A549 (cell line): ENCODE measurements at regions not wholly inside any gene's neighbourhood (a gene's known extent, or its start where the extent isn't known, plus 50 kb on each side); places are given as distances from the start of the nearest gene placed in this dataset.
A peak's percentile ranks its signal among the peaks of the same experiment; 100 is the strongest.

Experiments
- ATAC-seq, 2 experiments: fragments of 200-7000 bp in 1 of 2; fragments of >200 bp in 1 of 2; cut with Nextera tagmentation in 1 of 2; cut with Tn5 transposase in 1 of 2; 3 replicates each; pipeline versions ENCODE4 v1.8.0 to v1.9.1; 2018 to 2020; ENCODE audit warnings: mild to moderate bottlenecking in 1 of 2, moderate library complexity in 1 of 2
- CTCF ChIA-PET: fragments of 300-600 bp; sonication (Branson Sonifier 250); formaldehyde crosslinking; extraction: SDS; loops from one replicate; lab custom pipeline; 2021; ENCODE audit warnings: antibody characterized with exemption, inconsistent platforms; lab: Yijun Ruan, JAX
- POLR2A ChIA-PET: fragments of 350-600 bp; formaldehyde crosslinking; extraction: SDS; loops from one replicate; lab custom pipeline; 2021; ENCODE audit warnings: antibody characterized with exemption, inconsistent platforms; lab: Yijun Ruan, JAX
- DNase-seq, 2 experiments: peaks; one replicate each; pipeline versions ENCODE4 v3.0.0 to v3.0.0-alpha.2; 2011 to 2016; ENCODE audit warnings: low read depth in 1 of 2, low spot score in 1 of 2
- FAIRE-seq: peaks from 2 replicates; lab custom pipeline; 2011; peaks lifted over from hg19 to GRCh38; lab: Jason Lieb, UNC
- H3K27ac ChIP-seq, 2 experiments: fragments of >200 bp; sonication (Bioruptor Twin); formaldehyde crosslinking; 3 replicates each; pipeline ENCODE4 v1.5.1; 2016 to 2017
- H3K4me1 ChIP-seq: fragments of >200 bp; sonication (Bioruptor Twin); formaldehyde crosslinking; 3 replicates; pipeline ENCODE4 v1.6.1; 2016
- H3K4me2 ChIP-seq: fragments of >200 bp; sonication (Bioruptor Twin); formaldehyde crosslinking; 3 replicates; pipeline ENCODE4 v1.6.1; 2016
- H3K4me3 ChIP-seq: fragments of >200 bp; sonication (Bioruptor Twin); formaldehyde crosslinking; 3 replicates; pipeline ENCODE4 v1.5.1; 2016
- H3K9me3 ChIP-seq: fragments of >200 bp; sonication (Bioruptor Twin); formaldehyde crosslinking; 3 replicates; pipeline ENCODE4 v1.6.1; 2016
- ATOH8 ChIP-seq: fragments of 250-450 bp; sonication (Bioruptor Pico); IDR thresholded peaks from 2 replicates; pipeline ENCODE4 v1.5.0; 2020; ENCODE audit warnings: low read depth, mild to moderate bottlenecking, moderate library complexity
- BHLHE40 ChIP-seq: IDR thresholded peaks from 2 replicates; pipeline ENCODE4 v1.6.1; 2012; ENCODE audit warnings: low read depth, low read length, inconsistent platforms
- CBX8 ChIP-seq: fragments of 200-600 bp; sonication (generic); IDR thresholded peaks from 2 replicates; pipeline ENCODE4 v1.6.1; 2016
- CEBPB ChIP-seq, 2 experiments: fragments of >200 bp in 1 of 2; sonication (Bioruptor Twin) in 1 of 2; formaldehyde crosslinking in 1 of 2; IDR thresholded peaks; 2 replicates each; pipeline ENCODE4 v1.6.1; 2012 to 2016
- EHF ChIP-seq: fragments of 250-450 bp; sonication (Bioruptor Pico); IDR thresholded peaks from 2 replicates; pipeline ENCODE4 v1.5.0; 2020; ENCODE audit warnings: mild to moderate bottlenecking
- FOSL2 ChIP-seq, 2 experiments: fragments of 450-650 bp in 1 of 2; fragments of >200 bp in 1 of 2; sonication (Bioruptor Twin) in 1 of 2; formaldehyde crosslinking; IDR thresholded peaks; 2 replicates each; pipeline versions ENCODE4 v1.5.0 to v1.6.1; 2016 to 2020; ENCODE audit warnings: mild to moderate bottlenecking in 1 of 2, moderate library complexity in 1 of 2
- HDAC2 ChIP-seq: fragments of 200-600 bp; sonication (generic); IDR thresholded peaks from 2 replicates; pipeline ENCODE4 v1.6.1; 2016
- HEYL ChIP-seq: fragments of 250-450 bp; sonication (Bioruptor Pico); IDR thresholded peaks from 2 replicates; pipeline ENCODE4 v1.8.0; 2021; ENCODE audit warnings: mild to moderate bottlenecking, moderate library complexity
- JUN ChIP-seq, 2 experiments: fragments of >200 bp; sonication (Bioruptor Twin); formaldehyde crosslinking; IDR thresholded peaks; 2 replicates in 1 of 2; 3 replicates in 1 of 2; pipeline ENCODE4 v1.6.1; 2016 to 2017
- KDM1A ChIP-seq: fragments of 200-600 bp; sonication (generic); IDR thresholded peaks from 2 replicates; pipeline ENCODE4 v1.6.1; 2016; ENCODE audit warnings: low read depth, mild to moderate bottlenecking
- KDM5A ChIP-seq: fragments of 200-600 bp; sonication (generic); IDR thresholded peaks from 2 replicates; pipeline ENCODE4 v1.6.1; 2016; ENCODE audit warnings: antibody characterized with exemption, mild to moderate bottlenecking
- MAFK ChIP-seq: fragments of 450-650 bp; IDR thresholded peaks from 2 replicates; pipeline ENCODE4 v1.6.1; 2014; ENCODE audit not compliant: partially characterized antibody
- MAZ ChIP-seq: fragments of 150-350 bp; IDR thresholded peaks from 2 replicates; pipeline ENCODE4 v1.6.1; 2014; ENCODE audit warnings: antibody characterized with exemption, low read depth, low read length, borderline replicate concordance
- MYC ChIP-seq: IDR thresholded peaks from 2 replicates; pipeline ENCODE4 v1.6.1; 2012; ENCODE audit warnings: mild to moderate bottlenecking, inconsistent platforms, low read length, improper control_type of control experiment, borderline replicate concordance
- NR3C1 ChIP-seq: fragments of >200 bp; sonication (Bioruptor Twin); formaldehyde crosslinking; IDR thresholded peaks from 3 replicates; pipeline ENCODE4 v1.6.1; 2017
- PHF8 ChIP-seq: fragments of 200-600 bp; sonication (generic); IDR thresholded peaks from 2 replicates; pipeline ENCODE4 v1.6.1; 2016; ENCODE audit warnings: low read depth, mild to moderate bottlenecking, antibody characterized with exemption, moderate library complexity, borderline replicate concordance
- POLR2A ChIP-seq: IDR thresholded peaks from 2 replicates; pipeline ENCODE4 v1.6.1; 2012; ENCODE audit warnings: mild to moderate bottlenecking, low read length
- RAD21 ChIP-seq, 2 experiments: fragments of >200 bp in 1 of 2; sonication (Bioruptor Twin) in 1 of 2; formaldehyde crosslinking in 1 of 2; IDR thresholded peaks in 1 of 2; conservative IDR thresholded peaks in 1 of 2; 2 replicates in 1 of 2; 3 replicates in 1 of 2; pipeline ENCODE4 v1.6.1; 2012 to 2018; ENCODE audit warnings: inconsistent platforms in 1 of 2
- RCOR1 ChIP-seq: fragments of 150-350 bp; IDR thresholded peaks from 2 replicates; pipeline ENCODE4 v1.6.1; 2014; ENCODE audit warnings: antibody characterized with exemption, low read length, low read depth
- RFX5 ChIP-seq: fragments of 450-650 bp; IDR thresholded peaks from 2 replicates; pipeline ENCODE4 v1.7.1; 2014; ENCODE audit warnings: antibody characterized with exemption, mild to moderate bottlenecking, moderate library complexity
- TFCP2L1 ChIP-seq: fragments of 250-450 bp; sonication (Bioruptor Pico); IDR thresholded peaks from 2 replicates; pipeline ENCODE4 v1.5.0; 2021; ENCODE audit warnings: mild to moderate bottlenecking
- TP53 ChIP-seq: fragments of 250-450 bp; sonication (Bioruptor Pico); IDR thresholded peaks from 2 replicates; pipeline ENCODE4 v1.5.0; 2021; ENCODE audit warnings: mild to moderate bottlenecking, moderate library complexity
- USF2 ChIP-seq: fragments of 450-650 bp; IDR thresholded peaks from 2 replicates; pipeline ENCODE4 v1.6.1; 2014; ENCODE audit warnings: antibody characterized with exemption
- ZC3H11A ChIP-seq: fragments of 450-650 bp; IDR thresholded peaks from 2 replicates; pipeline ENCODE4 v1.6.1; 2014; ENCODE audit warnings: antibody characterized with exemption, mild to moderate bottlenecking
- ZSCAN20 ChIP-seq: fragments of 250-450 bp; sonication (Bioruptor Pico); IDR thresholded peaks from 2 replicates; pipeline ENCODE4 v1.8.0; 2022; ENCODE audit warnings: mild to moderate bottlenecking, moderate library complexity
- WGBS: methylation state at CpG from one replicate; pipeline ENCODE4 v1.1.6; 2017; ENCODE audit errors: missing lambda C conversion rate; 5-methylcytosine and 5-hydroxymethylcytosine counted together
- TF ChIP-seq, protein P1 (sequence below): fragments of 150-350 bp; IDR thresholded peaks from 2 replicates; pipeline ENCODE4 v1.6.1; 2014; ENCODE audit warnings: low read depth, mild to moderate bottlenecking, low read length
- TF ChIP-seq, protein P2 (sequence below): IDR thresholded peaks from 2 replicates; pipeline ENCODE4 v1.6.1; 2012
- TF ChIP-seq, protein P3 (sequence below): fragments of >200 bp; sonication (Bioruptor Twin); formaldehyde crosslinking; IDR thresholded peaks from 3 replicates; pipeline ENCODE4 v1.6.1; 2016
- TF ChIP-seq, protein P4 (sequence below): fragments of >200 bp; sonication (Bioruptor Twin); formaldehyde crosslinking; IDR thresholded peaks from 3 replicates; pipeline ENCODE4 v1.5.1; 2016

DNA sequence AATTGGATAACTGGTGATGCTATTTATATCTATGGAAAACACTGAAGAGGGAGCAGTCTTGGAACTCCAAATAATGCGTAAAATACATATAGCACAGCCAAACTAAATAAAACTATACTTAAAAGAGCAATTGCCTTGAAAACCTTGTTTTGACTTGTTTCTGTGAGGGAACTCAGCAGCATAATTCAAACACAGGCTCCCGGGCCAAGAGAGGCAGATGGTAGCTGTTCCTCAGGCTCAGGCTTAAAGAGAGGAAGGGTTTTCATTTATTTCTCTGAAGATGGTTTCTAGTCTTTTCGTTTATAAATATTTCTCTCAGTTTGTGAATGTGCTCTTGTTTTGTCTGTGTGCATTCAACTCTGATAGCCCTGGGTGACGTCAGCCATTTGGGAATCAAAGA lies 82.4 kb downstream of the FANCF start:
- ATAC-seq (no peak), FAIRE-seq (no peak), DNase-seq (no peak)
- no peak overlapping the region for H3K4me3 ChIP-seq
- ChIA-PET CTCF (no interaction called here), POLR2A (no interaction called here)
- no peaks in the 10 kb centered on the region for H3K4me1 ChIP-seq
- H3K27ac ChIP-seq, result no peak overlapping the region
- under 1% methylated on average over 4 of the region's 4 CpGs for WGBS
- H3K9me3 ChIP-seq, result no peaks in the 10 kb centered on the region
- TF ChIP-seq USF2 (no peak), TFCP2L1 (CRISPR knock-in tag) (no peak), KDM5A (no peak), RCOR1 (no peak), POLR2A (no peak), HDAC2 (no peak), MAZ (no peak), FOSL2 (IDR thresholded peaks at IDR 0.05) (no peak), FOSL2 (CRISPR knock-in tag; IDR thresholded peaks at IDR 0.05) (no peak), ATOH8 (CRISPR knock-in tag) (no peak), BHLHE40 (no peak), MYC (no peak), EHF (CRISPR knock-in tag) (no peak), HEYL (CRISPR knock-in tag) (no peak), RAD21 (conservative IDR thresholded peaks at IDR 0.05 in 1 of 2, IDR thresholded peaks at IDR 0.05 in 1 of 2) (no peak), TP53 (CRISPR knock-in tag) (no peak)
- TF ChIP-seq, protein P1, sequence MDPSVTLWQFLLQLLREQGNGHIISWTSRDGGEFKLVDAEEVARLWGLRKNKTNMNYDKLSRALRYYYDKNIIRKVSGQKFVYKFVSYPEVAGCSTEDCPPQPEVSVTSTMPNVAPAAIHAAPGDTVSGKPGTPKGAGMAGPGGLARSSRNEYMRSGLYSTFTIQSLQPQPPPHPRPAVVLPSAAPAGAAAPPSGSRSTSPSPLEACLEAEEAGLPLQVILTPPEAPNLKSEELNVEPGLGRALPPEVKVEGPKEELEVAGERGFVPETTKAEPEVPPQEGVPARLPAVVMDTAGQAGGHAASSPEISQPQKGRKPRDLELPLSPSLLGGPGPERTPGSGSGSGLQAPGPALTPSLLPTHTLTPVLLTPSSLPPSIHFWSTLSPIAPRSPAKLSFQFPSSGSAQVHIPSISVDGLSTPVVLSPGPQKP, result no peak
- H3K4me2 ChIP-seq, result no peak overlapping the region

- H3K9me3 ChIP-seq, result no peaks in the 10 kb centered on the region
- FAIRE-seq, result no peak
- peak; percentile 50 to 67; a peak in 3 of 6 replicates for ATAC-seq
- H3K27ac ChIP-seq, result no peak overlapping the region
- no peak overlapping the region for H3K4me3 ChIP-seq
- no peak overlapping the region for H3K4me2 ChIP-seq
- POLR2A ChIA-PET, result no interaction called here
- CTCF ChIA-PET, result interaction anchor here (0.6 to 1.5 kb wide), 4 partner anchors 10 to 363 kb away, joined by 3 to 4 read pairs (median 3); no protein-coding TSS in a partner anchor
- TF ChIP-seq, protein P2, sequence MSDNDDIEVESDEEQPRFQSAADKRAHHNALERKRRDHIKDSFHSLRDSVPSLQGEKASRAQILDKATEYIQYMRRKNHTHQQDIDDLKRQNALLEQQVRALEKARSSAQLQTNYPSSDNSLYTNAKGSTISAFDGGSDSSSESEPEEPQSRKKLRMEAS, result no peak
- no peak for TF ChIP-seq KDM1A
- no peak for TF ChIP-seq CEBPB (IDR thresholded peaks at IDR 0.05)
- no peak for TF ChIP-seq ZC3H11A
- TF ChIP-seq MAFK, result no peak
- TF ChIP-seq USF2, result no peak
- no peak for TF ChIP-seq CBX8
- TF ChIP-seq, protein P1, result no peak
- TF ChIP-seq, protein P3, sequence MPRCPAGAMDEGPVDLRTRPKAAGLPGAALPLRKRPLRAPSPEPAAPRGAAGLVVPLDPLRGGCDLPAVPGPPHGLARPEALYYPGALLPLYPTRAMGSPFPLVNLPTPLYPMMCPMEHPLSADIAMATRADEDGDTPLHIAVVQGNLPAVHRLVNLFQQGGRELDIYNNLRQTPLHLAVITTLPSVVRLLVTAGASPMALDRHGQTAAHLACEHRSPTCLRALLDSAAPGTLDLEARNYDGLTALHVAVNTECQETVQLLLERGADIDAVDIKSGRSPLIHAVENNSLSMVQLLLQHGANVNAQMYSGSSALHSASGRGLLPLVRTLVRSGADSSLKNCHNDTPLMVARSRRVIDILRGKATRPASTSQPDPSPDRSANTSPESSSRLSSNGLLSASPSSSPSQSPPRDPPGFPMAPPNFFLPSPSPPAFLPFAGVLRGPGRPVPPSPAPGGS, result no peak
- TF ChIP-seq, protein P4, sequence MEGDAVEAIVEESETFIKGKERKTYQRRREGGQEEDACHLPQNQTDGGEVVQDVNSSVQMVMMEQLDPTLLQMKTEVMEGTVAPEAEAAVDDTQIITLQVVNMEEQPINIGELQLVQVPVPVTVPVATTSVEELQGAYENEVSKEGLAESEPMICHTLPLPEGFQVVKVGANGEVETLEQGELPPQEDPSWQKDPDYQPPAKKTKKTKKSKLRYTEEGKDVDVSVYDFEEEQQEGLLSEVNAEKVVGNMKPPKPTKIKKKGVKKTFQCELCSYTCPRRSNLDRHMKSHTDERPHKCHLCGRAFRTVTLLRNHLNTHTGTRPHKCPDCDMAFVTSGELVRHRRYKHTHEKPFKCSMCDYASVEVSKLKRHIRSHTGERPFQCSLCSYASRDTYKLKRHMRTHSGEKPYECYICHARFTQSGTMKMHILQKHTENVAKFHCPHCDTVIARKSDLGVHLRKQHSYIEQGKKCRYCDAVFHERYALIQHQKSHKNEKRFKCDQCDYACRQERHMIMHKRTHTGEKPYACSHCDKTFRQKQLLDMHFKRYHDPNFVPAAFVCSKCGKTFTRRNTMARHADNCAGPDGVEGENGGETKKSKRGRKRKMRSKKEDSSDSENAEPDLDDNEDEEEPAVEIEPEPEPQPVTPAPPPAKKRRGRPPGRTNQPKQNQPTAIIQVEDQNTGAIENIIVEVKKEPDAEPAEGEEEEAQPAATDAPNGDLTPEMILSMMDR, result peak; percentile 21; the same call in 1 of the 3 replicates
- TF ChIP-seq PHF8, result no peak
- TF ChIP-seq ZSCAN20 (CRISPR knock-in tag), result no peak
- no peak for TF ChIP-seq JUN (IDR thresholded peaks at IDR 0.05)
- TF ChIP-seq RFX5, result no peak
- TF ChIP-seq NR3C1, result no peak
- peak; percentile 15 to 45; a peak in 2 of 5 replicates for TF ChIP-seq RAD21 (conservative IDR thresholded peaks at IDR 0.05 in 1 of 2, IDR thresholded peaks at IDR 0.05 in 1 of 2)
- no peak for TF ChIP-seq HEYL (CRISPR knock-in tag)
- DNase-seq, result no peak
- no peaks in the 10 kb centered on the region for H3K4me1 ChIP-seq
Measured at GRCh38 chr11:22539821-22540256, 85.8 kb downstream of the FANCF start.
